ENCODE measurements at regions not wholly inside any gene's neighbourhood (a gene's known extent, or its start where the extent isn't known, plus 50 kb on each side); places are given as distances from the start of the nearest gene placed in this dataset.

DNA sequence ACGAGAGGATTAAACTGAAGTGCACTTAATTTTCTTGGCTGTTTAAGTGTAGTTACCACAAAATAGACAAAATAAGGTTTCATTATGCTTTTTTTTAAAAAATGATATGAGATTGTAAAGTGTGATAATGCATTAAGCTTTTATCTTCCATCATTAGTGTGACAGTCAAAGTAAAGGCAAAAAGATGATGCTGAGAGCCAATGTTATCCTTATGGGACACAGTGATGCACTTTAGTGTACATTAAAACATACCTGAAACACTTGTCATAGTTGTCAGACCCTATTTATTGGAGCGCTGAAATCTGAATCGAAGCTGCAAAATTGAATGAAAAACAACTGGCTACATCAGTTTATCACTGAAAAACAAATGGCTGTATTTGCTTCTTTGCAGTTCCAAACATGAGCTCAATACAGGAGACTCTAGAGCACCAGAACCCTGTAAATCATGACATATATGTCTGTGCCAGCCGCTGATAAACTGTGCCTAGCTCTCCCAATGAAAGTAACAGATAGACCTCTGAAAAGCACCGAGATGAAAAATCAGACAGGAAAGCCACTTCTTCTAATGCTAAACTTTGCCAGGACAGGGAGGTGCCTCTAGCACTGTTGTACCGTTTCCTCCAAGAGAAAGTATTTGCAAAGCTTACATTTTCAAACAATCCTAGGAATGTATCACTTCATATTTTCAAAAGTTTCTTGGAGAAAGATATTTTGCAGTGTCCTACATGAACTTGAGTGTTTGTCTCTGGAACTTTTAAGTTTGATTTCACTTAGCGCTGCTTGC lies 120.7 kb upstream of the TMPRSS15 start:
- no peaks in the 10 kb centered on the region for H3K4me1 Mint-ChIP-seq
- no peaks in the 10 kb centered on the region for H3K27me3 ChIP-seq (ENCODE audit: control insufficient read depth, insufficient read depth, low read length, poor library complexity, severe bottlenecking)
- H3K9me3 Mint-ChIP-seq: no peaks in the 10 kb centered on the region
- H3K9me3 ChIP-seq (ENCODE audit: control insufficient read depth, low read length): no peaks in the 10 kb centered on the region
- H3K4me3 Mint-ChIP-seq: no peak overlapping the region
- no peak for TF ChIP-seq CTCF (conservative IDR thresholded peaks at IDR 0.05)
- no peak overlapping the region for H3K27ac ChIP-seq (ENCODE audit: low read depth, low read length)
- H3K4me3 ChIP-seq (ENCODE audit: low read length): no peak overlapping the region
- no peaks in the 10 kb centered on the region for H3K36me3 Mint-ChIP-seq (ENCODE audit: low read depth)
- H3K4me1 ChIP-seq (ENCODE audit: control insufficient read depth, insufficient read depth, low read length): no peaks in the 10 kb centered on the region
- H3K27ac Mint-ChIP-seq: no peak overlapping the region
- no peaks in the 10 kb centered on the region for H3K36me3 ChIP-seq (ENCODE audit: control insufficient read depth, insufficient read depth, low read length)
- no peaks in the 10 kb centered on the region for H3K27me3 Mint-ChIP-seq (ENCODE audit: insufficient read depth)
- H3K9ac ChIP-seq (ENCODE audit: extremely low read depth, low read length, poor library complexity, severe bottlenecking): no peak overlapping the region
- no peak for DNase-seq
- 90 to 91% methylated on average over 5 to 7 of the region's 7 CpGs for WGBS, 2 experiments (ENCODE audit: insufficient coverage in 1 of 2, insufficient read length in 1 of 2)

DNA sequence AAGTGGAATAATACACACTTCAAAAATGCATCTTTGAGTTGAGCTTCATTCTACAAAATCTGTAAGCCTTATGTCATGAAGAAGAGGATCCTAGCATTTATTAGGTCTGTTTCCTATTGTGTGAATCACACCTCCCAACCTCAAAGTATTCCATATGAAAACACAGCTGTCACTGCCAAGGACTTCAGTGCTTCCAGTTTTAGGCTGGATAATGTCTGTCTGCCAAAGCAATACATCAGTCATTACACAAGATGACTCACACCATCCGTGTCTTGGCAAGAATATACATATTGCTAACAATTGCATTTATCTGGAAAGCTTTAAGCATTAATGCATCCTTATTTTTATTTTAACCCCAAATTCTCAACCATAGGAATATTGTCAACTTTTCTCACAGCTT lies 125.7 kb upstream of the TMPRSS15 start:
- Histone ChIP-seq H3K9ac (ENCODE audit: extremely low read depth, low read length, poor library complexity, severe bottlenecking) (no peak overlapping the region), H3K36me3 (ENCODE audit: control insufficient read depth, insufficient read depth, low read length) (no peaks in the 10 kb centered on the region), H3K4me3 (ENCODE audit: low read length) (no peak overlapping the region), H3K27me3 (ENCODE audit: control insufficient read depth, insufficient read depth, low read length, poor library complexity, severe bottlenecking) (no peaks in the 10 kb centered on the region), H3K4me1 (ENCODE audit: control insufficient read depth, insufficient read depth, low read length) (no peaks in the 10 kb centered on the region), H3K9me3 (ENCODE audit: control insufficient read depth, low read length) (no peaks in the 10 kb centered on the region), H3K27ac (ENCODE audit: low read depth, low read length) (no peak overlapping the region)
- no peak overlapping the region for H3K4me3 Mint-ChIP-seq
- no peak for DNase-seq
- H3K4me1 Mint-ChIP-seq: no peaks in the 10 kb centered on the region
- 74 to 83% methylated on average over 1 of the region's 1 CpG for WGBS, 2 experiments (ENCODE audit: insufficient coverage in 1 of 2, insufficient read length in 1 of 2)
- H3K9me3 Mint-ChIP-seq: no peaks in the 10 kb centered on the region
- H3K36me3 Mint-ChIP-seq (ENCODE audit: low read depth): no peaks in the 10 kb centered on the region
- H3K27ac Mint-ChIP-seq: no peak overlapping the region
- H3K27me3 Mint-ChIP-seq (ENCODE audit: insufficient read depth): no peaks in the 10 kb centered on the region
- TF ChIP-seq CTCF (conservative IDR thresholded peaks at IDR 0.05): no peak

DNA sequence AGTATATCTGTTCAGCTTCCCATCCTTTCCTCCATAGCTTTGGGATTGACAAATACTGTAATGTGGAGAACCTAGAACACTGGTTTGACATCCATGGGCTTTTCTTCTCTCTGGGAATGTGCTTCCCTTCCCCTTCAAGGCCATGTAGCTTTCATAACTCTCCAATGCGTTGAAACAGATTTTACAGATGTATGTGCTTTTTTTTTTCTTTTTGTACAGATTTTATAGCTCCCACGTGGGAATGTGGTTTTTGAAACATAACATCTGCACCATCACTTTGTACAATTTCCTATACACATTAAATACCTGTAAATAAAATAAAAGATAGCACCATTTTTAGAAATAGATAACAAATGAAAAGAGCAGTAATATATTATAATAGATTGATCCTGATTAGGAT lies 138.5 kb upstream of the TMPRSS15 start:
- H3K9me3 Mint-ChIP-seq: no peaks in the 10 kb centered on the region
- H3K27ac ChIP-seq (ENCODE audit: low read depth, low read length): no peak overlapping the region
- no peak overlapping the region for H3K4me3 ChIP-seq (ENCODE audit: low read length)
- no peaks in the 10 kb centered on the region for H3K36me3 ChIP-seq (ENCODE audit: control insufficient read depth, insufficient read depth, low read length)
- H3K27me3 ChIP-seq (ENCODE audit: control insufficient read depth, insufficient read depth, low read length, poor library complexity, severe bottlenecking): no peaks in the 10 kb centered on the region
- H3K27ac Mint-ChIP-seq: no peak overlapping the region
- no peak for TF ChIP-seq CTCF (conservative IDR thresholded peaks at IDR 0.05)
- H3K36me3 Mint-ChIP-seq (ENCODE audit: low read depth): no peaks in the 10 kb centered on the region
- no peaks in the 10 kb centered on the region for H3K27me3 Mint-ChIP-seq (ENCODE audit: insufficient read depth)
- H3K4me1 ChIP-seq (ENCODE audit: control insufficient read depth, insufficient read depth, low read length): no peaks in the 10 kb centered on the region
- H3K4me3 Mint-ChIP-seq: no peak overlapping the region
- H3K9me3 ChIP-seq (ENCODE audit: control insufficient read depth, low read length): no peaks in the 10 kb centered on the region
- no peaks in the 10 kb centered on the region for H3K4me1 Mint-ChIP-seq
- 67 to 90% methylated on average over 1 to 2 of the region's 2 CpGs for WGBS, 2 experiments (ENCODE audit: insufficient coverage in 1 of 2, insufficient read length in 1 of 2)
- H3K9ac ChIP-seq (ENCODE audit: extremely low read depth, low read length, poor library complexity, severe bottlenecking): no peak overlapping the region
- DNase-seq: no peak

Measured in endodermal cell (in vitro differentiated cells).